ENCODE measurements at regions not wholly inside any gene's neighbourhood (a gene's known extent, or its start where the extent isn't known, plus 50 kb on each side); places are given as distances from the start of the nearest gene placed in this dataset.

DNA sequence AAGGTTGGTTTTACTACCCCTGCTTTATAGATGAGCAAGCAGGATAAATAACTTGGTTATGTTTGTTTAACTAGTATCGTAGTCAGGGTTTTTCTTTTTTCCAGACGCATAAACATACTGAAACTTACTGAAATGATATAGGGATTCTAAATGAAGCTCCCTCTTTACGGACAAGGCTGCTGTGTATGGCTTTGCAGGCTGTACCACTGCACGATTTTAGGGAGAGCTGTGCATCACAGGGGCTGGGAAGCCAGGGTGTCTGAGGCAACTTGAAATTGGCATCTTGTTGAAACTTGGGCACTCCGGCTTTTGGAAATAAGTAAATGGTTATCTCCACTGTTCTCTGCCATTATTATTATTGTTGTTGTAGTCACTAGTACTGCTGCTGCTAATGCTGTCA is 218.1 kb upstream of the CDH8 start:
- intact Hi-C loops (cut with DNase I; ENCODE audit: low total_unique reads), result no loop called here
- no peak overlapping the region for H3K27ac ChIP-seq
- no peaks in the 10 kb centered on the region for H3K27me3 ChIP-seq
- no peaks in the 10 kb centered on the region for H3K36me3 ChIP-seq
- H3K4me1 ChIP-seq, result no peaks in the 10 kb centered on the region
- no peak for DNase-seq
- no peak overlapping the region for H3K4me3 ChIP-seq
- no peak for TF ChIP-seq POLR2A (IDR thresholded peaks at IDR 0.05)
- TF ChIP-seq, protein P1, sequence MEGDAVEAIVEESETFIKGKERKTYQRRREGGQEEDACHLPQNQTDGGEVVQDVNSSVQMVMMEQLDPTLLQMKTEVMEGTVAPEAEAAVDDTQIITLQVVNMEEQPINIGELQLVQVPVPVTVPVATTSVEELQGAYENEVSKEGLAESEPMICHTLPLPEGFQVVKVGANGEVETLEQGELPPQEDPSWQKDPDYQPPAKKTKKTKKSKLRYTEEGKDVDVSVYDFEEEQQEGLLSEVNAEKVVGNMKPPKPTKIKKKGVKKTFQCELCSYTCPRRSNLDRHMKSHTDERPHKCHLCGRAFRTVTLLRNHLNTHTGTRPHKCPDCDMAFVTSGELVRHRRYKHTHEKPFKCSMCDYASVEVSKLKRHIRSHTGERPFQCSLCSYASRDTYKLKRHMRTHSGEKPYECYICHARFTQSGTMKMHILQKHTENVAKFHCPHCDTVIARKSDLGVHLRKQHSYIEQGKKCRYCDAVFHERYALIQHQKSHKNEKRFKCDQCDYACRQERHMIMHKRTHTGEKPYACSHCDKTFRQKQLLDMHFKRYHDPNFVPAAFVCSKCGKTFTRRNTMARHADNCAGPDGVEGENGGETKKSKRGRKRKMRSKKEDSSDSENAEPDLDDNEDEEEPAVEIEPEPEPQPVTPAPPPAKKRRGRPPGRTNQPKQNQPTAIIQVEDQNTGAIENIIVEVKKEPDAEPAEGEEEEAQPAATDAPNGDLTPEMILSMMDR (IDR thresholded peaks at IDR 0.05), result no peak
- H3K9me3 ChIP-seq, result no peaks in the 10 kb centered on the region
- WGBS, 5 donors, result 58 to 70% (median 65%) methylated on average over 5 of the region's 5 CpGs

DNA sequence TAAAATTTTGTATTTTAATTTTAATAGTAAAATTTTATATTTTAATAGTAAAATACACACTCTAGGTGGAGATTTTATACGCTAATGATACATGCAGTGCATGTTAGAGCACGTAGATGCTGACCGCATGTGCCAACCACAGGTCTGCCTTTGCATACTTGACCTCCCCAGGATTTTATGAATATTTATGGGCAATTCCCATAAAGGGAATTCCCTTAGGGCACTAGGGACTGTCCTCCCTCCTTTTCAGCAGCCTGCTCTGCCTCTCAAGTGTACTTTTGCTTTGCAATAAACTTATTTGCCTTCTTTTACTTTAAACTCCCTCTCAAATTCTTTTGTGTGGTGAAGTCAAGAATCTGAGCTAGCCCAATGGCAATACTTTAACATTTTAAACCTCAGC is 217.7 kb upstream of the CDH8 start:
- Histone ChIP-seq H3K9me3 (no peaks in the 10 kb centered on the region), H3K4me3 (no peak overlapping the region), H3K27me3 (no peaks in the 10 kb centered on the region), H3K36me3 (no peaks in the 10 kb centered on the region), H3K4me1 (no peaks in the 10 kb centered on the region), H3K27ac (no peak overlapping the region)
- WGBS, 5 donors, result 83 to 93% (median 86%) methylated on average over 3 of the region's 3 CpGs
- intact Hi-C loops (cut with DNase I; ENCODE audit: low total_unique reads), result no loop called here
- DNase-seq, result no peak
- TF ChIP-seq, protein P1 (IDR thresholded peaks at IDR 0.05), result no peak
- TF ChIP-seq EP300 (IDR thresholded peaks at IDR 0.05), result no peak
- TF ChIP-seq POLR2A (IDR thresholded peaks at IDR 0.05), result no peak
- no peak for TF ChIP-seq POLR2AphosphoS5 (IDR thresholded peaks at IDR 0.05)

DNA sequence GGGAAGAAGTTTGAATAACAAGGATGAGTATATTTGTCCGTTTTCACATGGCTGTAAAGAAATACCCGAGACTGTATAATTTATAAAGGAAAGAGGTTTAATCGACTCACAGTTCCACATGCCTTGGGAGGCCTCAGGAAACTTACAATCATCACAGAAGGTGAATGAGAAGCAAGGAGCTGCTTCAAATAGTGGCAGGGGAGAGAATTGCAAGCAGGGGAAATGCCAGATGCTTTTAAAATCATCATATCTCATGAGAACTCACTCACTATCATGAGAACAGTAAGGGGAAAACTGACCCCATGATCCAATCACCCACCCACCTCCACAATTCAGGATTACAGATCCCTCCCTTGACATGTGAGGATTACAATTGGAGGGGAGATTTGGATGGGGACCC is 212.8 kb upstream of the CDH8 start:
- TF ChIP-seq, protein P1 (IDR thresholded peaks at IDR 0.05), result no peak
- TF ChIP-seq POLR2AphosphoS5 (IDR thresholded peaks at IDR 0.05) (no peak), EP300 (IDR thresholded peaks at IDR 0.05) (no peak), POLR2A (IDR thresholded peaks at IDR 0.05) (no peak)
- intact Hi-C loops (cut with DNase I; ENCODE audit: low total_unique reads), result no loop called here

DNA sequence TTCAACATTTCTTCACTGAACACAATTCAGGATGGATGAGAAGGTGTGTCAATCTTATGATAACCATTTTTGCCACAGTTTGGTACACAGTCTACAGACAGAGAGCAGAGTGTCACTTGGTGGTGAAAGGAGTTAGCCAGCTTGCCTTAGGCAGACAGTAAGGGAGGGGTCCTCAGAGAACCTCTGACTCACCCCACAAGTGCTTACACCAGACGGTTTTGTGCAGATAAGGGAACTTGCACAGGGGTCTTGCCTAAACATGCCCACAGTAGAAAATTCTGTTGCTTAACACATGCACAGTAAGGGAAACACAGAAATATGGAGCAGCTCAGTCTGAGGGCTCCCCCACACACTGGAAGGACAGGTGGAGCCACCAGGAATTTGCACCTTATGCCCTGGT is 204.5 kb upstream of the CDH8 start:
- peaks cover 0 to 5% (median 0%) of the 10 kb centered on the region in 4 donors for H3K9me3 ChIP-seq
- H3K36me3 ChIP-seq, result no peaks in the 10 kb centered on the region
- no peak for DNase-seq
- no peak for TF ChIP-seq EP300 (IDR thresholded peaks at IDR 0.05)
- TF ChIP-seq, protein P1 (IDR thresholded peaks at IDR 0.05), result no peak
- TF ChIP-seq POLR2A (IDR thresholded peaks at IDR 0.05), result no peak
- no peak for TF ChIP-seq POLR2AphosphoS5 (IDR thresholded peaks at IDR 0.05)
- H3K4me1 ChIP-seq, result no peaks in the 10 kb centered on the region
- intact Hi-C loops (cut with DNase I; ENCODE audit: low total_unique reads), result no loop called here
- no peak overlapping the region for H3K27ac ChIP-seq
- H3K27me3 ChIP-seq, result no peaks in the 10 kb centered on the region
- 2 to 38% (median 33%) methylated on average over 1 of the region's 1 CpG for WGBS, 5 donors
- no peak overlapping the region for H3K4me3 ChIP-seq

More for the DNA sequence above, 212.8 kb upstream of the CDH8 start:
- 74 to 83% (median 81%) methylated on average over 3 of the region's 3 CpGs for WGBS, 5 donors
- Histone ChIP-seq H3K27ac (no peak overlapping the region), H3K27me3 (no peaks in the 10 kb centered on the region), H3K4me1 (no peaks in the 10 kb centered on the region), H3K36me3 (no peaks in the 10 kb centered on the region), H3K4me3 (no peak overlapping the region), H3K9me3 (no peaks in the 10 kb centered on the region)
- DNase-seq, result no peak

Data from stomach (tissue), 8 donors.